H1 (cell line): ENCODE measurements at regions not wholly inside any gene's neighbourhood (a gene's known extent, or its start where the extent isn't known, plus 50 kb on each side); places are given as distances from the start of the nearest gene placed in this dataset.

Source experiments
- CTCF ChIA-PET: fragments of 300-600 bp; sonication (Branson Sonifier 250); formaldehyde crosslinking; loops from one replicate; lab custom pipeline; 2021; ENCODE audit not compliant: partially characterized antibody; lab: Charles Lee
- POLR2A ChIA-PET: fragments of 300-600 bp; sonication (Branson Sonifier 250); formaldehyde crosslinking; loops from one replicate; lab custom pipeline; 2021; ENCODE audit warnings: inconsistent platforms; ENCODE audit not compliant: partially characterized antibody; lab: Charles Lee
- DNase-seq, 2 experiments: peaks; one replicate each; pipeline versions ENCODE4 v3.0.0 to v3.0.0-alpha.2; 2010 to 2022; ENCODE audit warnings: low spot score in 2 of 2, low read depth in 1 of 2, mixed read lengths in 1 of 2
- FAIRE-seq: peaks from 2 replicates; lab custom pipeline; 2011; peaks lifted over from hg19 to GRCh38; lab: Jason Lieb, UNC
- H2AFZ ChIP-seq: 2 replicates; pipeline ENCODE4 v1.8.1; 2012; ENCODE audit warnings: low read length, inconsistent platforms
- H2AK5ac ChIP-seq: 2 replicates; pipeline ENCODE4 v1.6.1; 2013; ENCODE audit warnings: low read depth, low read length
- H2BK120ac ChIP-seq: replicated peaks from 2 replicates; pipeline ENCODE3; 2013; ENCODE audit warnings: low read depth, low read length, inconsistent platforms
- H2BK12ac ChIP-seq: 2 replicates; pipeline ENCODE4 v1.6.1; 2013; ENCODE audit warnings: low read depth, low read length
- H2BK15ac ChIP-seq: 2 replicates; pipeline ENCODE4 v1.6.1; 2013; ENCODE audit warnings: low read length
- H2BK20ac ChIP-seq: 2 replicates; pipeline ENCODE4 v1.6.1; 2013; ENCODE audit warnings: low read length
- H2BK5ac ChIP-seq: 2 replicates; pipeline ENCODE4 v1.6.1; 2013; ENCODE audit warnings: low read depth, low read length
- H3K14ac ChIP-seq: 2 replicates; pipeline ENCODE4 v1.6.1; 2013; ENCODE audit warnings: inconsistent platforms; ENCODE audit not compliant: insufficient read length
- H3K18ac ChIP-seq: 2 replicates; pipeline ENCODE4 v1.6.1; 2013; ENCODE audit warnings: low read length; ENCODE audit errors: extremely low read depth
- H3K23ac ChIP-seq: 2 replicates; pipeline ENCODE4 v1.6.1; 2013; ENCODE audit warnings: inconsistent platforms; ENCODE audit not compliant: insufficient read length
- H3K23me2 ChIP-seq: 2 replicates; pipeline ENCODE4 v1.6.1; 2013; ENCODE audit warnings: low read depth, low read length
- H3K27ac ChIP-seq: 2 replicates; pipeline ENCODE4 v1.6.1; 2011; ENCODE audit warnings: low read depth, low read length, inconsistent platforms
- H3K27me3 ChIP-seq, 4 experiments: replicated peaks in 1 of 4; 1 replicate in 1 of 4; 2 replicates in 3 of 4; pipeline versions ENCODE4 v1.6.1 to v1.8.1; 2011 to 2013; ENCODE audit warnings: low read length in 3 of 4, mild to moderate bottlenecking in 3 of 4, inconsistent platforms in 2 of 4, mixed read lengths in 2 of 4, moderate library complexity in 1 of 4; ENCODE audit not compliant: control insufficient read depth in 3 of 4, insufficient read depth in 3 of 4; ENCODE audit errors: extremely low read depth in 1 of 4
- H3K36me3 ChIP-seq, 4 experiments: 2 replicates each; pipeline versions ENCODE4 v1.6.1 to v1.8.1; 2011 to 2013; ENCODE audit warnings: mild to moderate bottlenecking in 4 of 4, low read length in 3 of 4, moderate library complexity in 2 of 4, control low read depth in 1 of 4, inconsistent platforms in 1 of 4; ENCODE audit not compliant: insufficient read depth in 4 of 4, control insufficient read depth in 2 of 4
- H3K4ac ChIP-seq: replicated peaks from 2 replicates; pipeline ENCODE3; 2013; ENCODE audit warnings: low read length, low read depth, mixed read lengths, inconsistent platforms; ENCODE audit not compliant: insufficient read length
- H3K4me1 ChIP-seq, 4 experiments: replicated peaks in 1 of 4; 1 replicate in 1 of 4; 2 replicates in 3 of 4; pipeline versions ENCODE4 v1.6.1 to v1.8.1; 2011 to 2013; ENCODE audit warnings: low read length in 3 of 4, inconsistent platforms in 2 of 4, mixed read lengths in 1 of 4; ENCODE audit not compliant: insufficient read depth in 4 of 4, control insufficient read depth in 3 of 4
- H3K4me2 ChIP-seq, 2 experiments: 2 replicates each; pipeline versions ENCODE4 v1.6.1 to v1.8.1; 2011 to 2013; ENCODE audit warnings: low read depth in 2 of 2, low read length in 2 of 2, control low read depth in 1 of 2, inconsistent platforms in 1 of 2, mild to moderate bottlenecking in 1 of 2; ENCODE audit not compliant: insufficient read depth in 1 of 2
- H3K4me3 ChIP-seq, 4 experiments: fragments of 200-600, 300-600 bp in 1 of 4; sonication (generic), shearing (Covaris generic), sonication (Bioruptor Twin) in 1 of 4; 2 replicates each; pipeline versions ENCODE4 v1.5.1 to v1.8.1; 2011 to 2016; ENCODE audit warnings: low read length in 4 of 4, low read depth in 3 of 4, control low read depth in 2 of 4, inconsistent platforms in 2 of 4, mild to moderate bottlenecking in 2 of 4, mixed read lengths in 1 of 4, moderate library complexity in 1 of 4; ENCODE audit not compliant: insufficient read depth in 2 of 4; ENCODE audit errors: extremely low read depth in 1 of 4
- H3K56ac ChIP-seq: replicated peaks from 2 replicates; pipeline ENCODE3; 2013; ENCODE audit warnings: low read depth, mild to moderate bottlenecking, mixed read lengths, low read length, inconsistent platforms; ENCODE audit not compliant: insufficient read length
- H3K79me1 ChIP-seq: 2 replicates; pipeline ENCODE4 v1.6.1; 2013; ENCODE audit warnings: low read depth, low read length, control low read depth
- H3K79me2 ChIP-seq, 2 experiments: 2 replicates each; pipeline versions ENCODE4 v1.6.1 to v1.8.1; 2012 to 2013; ENCODE audit warnings: low read length in 2 of 2, mild to moderate bottlenecking in 2 of 2, inconsistent platforms in 1 of 2; ENCODE audit not compliant: insufficient read depth in 2 of 2, control insufficient read depth in 1 of 2
- H3K9ac ChIP-seq, 4 experiments: replicated peaks in 1 of 4; 1 replicate in 1 of 4; 2 replicates in 3 of 4; pipeline versions ENCODE4 v1.6.1 to v1.8.1; 2011 to 2013; ENCODE audit warnings: low read depth in 3 of 4, low read length in 3 of 4, control low read depth in 2 of 4, mild to moderate bottlenecking in 2 of 4, moderate library complexity in 2 of 4, inconsistent platforms in 1 of 4; ENCODE audit errors: extremely low read depth in 1 of 4
- H3K9me3 ChIP-seq, 2 experiments: 2 replicates each; pipeline versions ENCODE4 v1.6.1 to v1.8.1; 2012 to 2013; ENCODE audit warnings: mild to moderate bottlenecking in 2 of 2, moderate library complexity in 2 of 2, control low read depth in 1 of 2, inconsistent platforms in 1 of 2, low read depth in 1 of 2, low read length in 1 of 2, mixed read lengths in 1 of 2; ENCODE audit not compliant: insufficient read depth in 2 of 2
- H4K20me1 ChIP-seq, 2 experiments: replicated peaks in 1 of 2; 2 replicates each; pipeline versions ENCODE3 to v1.8.1; 2011 to 2013; ENCODE audit warnings: inconsistent platforms in 2 of 2, low read length in 2 of 2, mild to moderate bottlenecking in 1 of 2; ENCODE audit not compliant: insufficient read depth in 2 of 2, control insufficient read depth in 1 of 2
- H4K5ac ChIP-seq: 2 replicates; pipeline ENCODE4 v1.6.1; 2013; ENCODE audit warnings: low read length, low read depth, mixed read lengths, inconsistent platforms; ENCODE audit not compliant: insufficient read length
- H4K8ac ChIP-seq: 2 replicates; pipeline ENCODE4 v1.8.0; 2013; ENCODE audit warnings: mild to moderate bottlenecking, moderate library complexity, low read length, inconsistent platforms; ENCODE audit not compliant: insufficient read depth; ENCODE audit errors: extremely low read depth
- H4K91ac ChIP-seq: replicated peaks from 2 replicates; pipeline ENCODE3; 2013; ENCODE audit warnings: low read length, mixed read lengths, inconsistent platforms; ENCODE audit not compliant: insufficient read length
- ASH2L ChIP-seq: fragments of 200-600, 300-600 bp; sonication (generic); IDR thresholded peaks from one replicate; pipeline ENCODE4 v1.7.1; 2017; ENCODE audit warnings: low read length
- SP1 ChIP-seq: IDR thresholded peaks from 2 replicates; pipeline ENCODE4 v1.6.1; 2011; ENCODE audit warnings: low read depth, low read length
- WGBS, 2 experiments: shearing (Covaris generic) in 1 of 2; methylation state at CpG; one replicate each; pipeline versions ENCODE4 v1.1.6 to v1.1.7; 2013 to 2015; ENCODE audit warnings: low lambda C conversion rate in 2 of 2, mixed read lengths in 2 of 2, inconsistent platforms in 1 of 2, low coverage in 1 of 2, missing lambda C conversion rate in 1 of 2; ENCODE audit not compliant: insufficient replicate concordance in 2 of 2, insufficient coverage in 1 of 2, insufficient read length in 1 of 2; ENCODE audit errors: extremely low coverage in 1 of 2, missing lambda C conversion rate in 1 of 2; 5-methylcytosine and 5-hydroxymethylcytosine counted together

GRCh38 chr7:66564045-66564444 is 64.6 kb upstream of the KCTD7 start:
- Histone ChIP-seq H3K9ac (no peak overlapping the region), H2BK20ac (no peak overlapping the region), H3K79me2 (peaks cover 0 to 63% of the 10 kb centered on the region in 2 experiments; a peak in 3 of 4 replicates), H3K18ac (no peak overlapping the region), H3K27ac (no peak overlapping the region), H4K20me1 (peaks cover 4 to 6% of the 10 kb centered on the region in 2 experiments), H3K23ac (no peak overlapping the region), H2AK5ac (no peak overlapping the region), H3K4ac (no peak overlapping the region), H2BK12ac (no peak overlapping the region), H2BK15ac (no peak overlapping the region), H2BK120ac (no peak overlapping the region), H4K5ac (no peak overlapping the region), H3K4me3 (no peak overlapping the region), H3K36me3 (peaks cover 0 to 13% (median 4%) of the 10 kb centered on the region in 4 experiments; a peak in 4 of 8 replicates), H2BK5ac (no peak overlapping the region), H3K4me2 (no peak overlapping the region), H3K4me1 (no peaks in the 10 kb centered on the region), H2AFZ (no peak overlapping the region), H3K14ac (no peak overlapping the region), H4K8ac (no peak overlapping the region), H3K9me3 (no peaks in the 10 kb centered on the region), H3K23me2 (no peaks in the 10 kb centered on the region), H4K91ac (no peak overlapping the region), H3K56ac (no peak overlapping the region), H3K27me3 (no peaks in the 10 kb centered on the region), H3K79me1 (peaks cover 6% of the 10 kb centered on the region; the same call in 1 of the 2 replicates)
- no peak for FAIRE-seq
- POLR2A ChIA-PET, result no interaction called here
- CTCF ChIA-PET, result interaction anchor here (0.6 to 0.9 kb wide), 2 partner anchors 8 to 158 kb away, joined by 3 read pairs; no protein-coding TSS in a partner anchor
- no peak for TF ChIP-seq ASH2L
- TF ChIP-seq SP1, result no peak
- DNase-seq, result no peak
- WGBS, 2 experiments, result 96% methylated on average over 7 of the region's 7 CpGs; no CpG with 5 or more reads in 1 of the 2 experiments
